Stimulated activated naive CD4-positive, alpha-beta T cell treated with Interleukin-2 at 50 U/mL for 16 hours (primary cell): ENCODE measurements at regions not wholly inside any gene's neighbourhood (a gene's known extent, or its start where the extent isn't known, plus 50 kb on each side); places are given as distances from the start of the nearest gene placed in this dataset.
"Not testable (repeated sequence)": the region's sequence is repeated elsewhere in the genome, so short reads cannot be mapped to it uniquely, and the experiment has no call there.

ENCODE experiments used
- DNase-seq: peaks from one replicate; lab custom pipeline; 2025; lab: John Stamatoyannopoulos, UW

- DNase-seq, result no peak
Measured at GRCh38 chr10:11667756-11668155, 56.3 kb upstream of the USP6NL start.

GRCh38 chr10:11663763-11664555 is 52.5 kb upstream of the USP6NL start:
- no peak for DNase-seq

DNA sequence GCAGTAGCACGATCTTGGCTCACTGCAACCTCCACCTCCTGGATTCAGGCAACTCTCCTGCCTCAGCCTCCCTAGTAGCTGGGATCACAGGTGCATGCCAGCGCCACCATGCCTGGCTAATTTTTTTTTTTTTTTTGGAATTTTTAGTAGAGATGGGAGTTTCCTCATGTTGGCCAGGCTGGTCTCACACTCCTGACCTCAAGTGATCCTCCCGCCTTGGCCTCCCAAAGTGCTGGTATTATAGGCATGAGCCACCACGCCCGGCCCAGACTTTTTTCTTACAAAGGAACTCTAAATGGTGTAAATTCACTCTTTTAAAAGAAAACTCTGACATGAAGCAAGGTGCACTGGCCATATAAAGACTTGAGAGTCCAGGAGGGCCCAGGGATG is 51.7 kb upstream of the USP6NL start:
- not testable (repeated sequence) for DNase-seq

DNA sequence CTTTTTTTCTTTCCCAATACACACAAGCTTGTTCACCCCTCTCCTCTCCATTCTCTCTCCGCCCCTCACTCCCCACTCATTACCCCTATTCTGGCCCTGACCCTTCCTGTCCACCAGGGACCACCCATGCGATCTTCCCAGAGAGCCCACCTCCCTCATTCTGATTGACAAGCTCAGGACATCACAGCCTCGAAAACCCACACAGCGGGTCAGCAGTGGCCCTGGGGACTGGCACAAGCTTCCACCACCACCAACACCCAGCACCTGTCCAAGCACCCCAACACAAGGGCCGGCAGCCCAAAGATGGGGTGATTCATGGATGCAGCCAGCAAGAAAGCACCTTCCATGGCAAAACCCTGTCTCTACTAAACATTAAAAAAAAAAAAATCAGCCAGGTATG is 50.0 kb upstream of the USP6NL start:
- no peak for DNase-seq
